NB4 (cell line): ENCODE measurements at regions not wholly inside any gene's neighbourhood (a gene's known extent, or its start where the extent isn't known, plus 50 kb on each side); places are given as distances from the start of the nearest gene placed in this dataset.

ENCODE experiments used
- POLR2A ChIP-seq: IDR thresholded peaks from 2 replicates; pipeline ENCODE4 v1.6.1; 2011; ENCODE audit warnings: mild to moderate bottlenecking; ENCODE audit not compliant: insufficient read length; ENCODE audit errors: extremely low read depth
- TF ChIP-seq, protein P1 (sequence below): IDR thresholded peaks from 2 replicates; pipeline ENCODE4 v1.6.1; 2011; ENCODE audit warnings: low read depth, low read length
- TF ChIP-seq, protein P2 (sequence below): IDR thresholded peaks from one replicate; pipeline ENCODE4 v1.5.1; 2012; ENCODE audit warnings: low read depth, low read length

DNA sequence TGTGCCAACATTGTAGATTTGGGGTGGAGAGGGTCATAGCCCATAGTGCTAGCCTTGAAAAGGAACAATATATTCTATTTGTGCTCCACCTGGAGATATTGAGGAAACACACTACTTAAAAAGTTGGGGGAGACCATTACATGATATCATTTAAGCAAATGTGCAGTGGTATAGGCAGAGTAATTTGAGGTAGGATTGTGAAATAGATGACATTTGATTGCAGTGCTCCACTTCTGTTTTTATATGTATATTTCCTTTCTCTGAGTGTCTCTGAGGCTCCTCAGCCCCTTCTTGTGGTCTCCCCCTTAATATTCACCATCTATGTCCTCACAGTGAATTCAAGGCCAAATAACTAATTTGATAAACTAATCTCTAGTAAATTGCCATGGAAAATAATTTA lies 85.6 kb upstream of the NMU start:
- TF ChIP-seq, protein P1, sequence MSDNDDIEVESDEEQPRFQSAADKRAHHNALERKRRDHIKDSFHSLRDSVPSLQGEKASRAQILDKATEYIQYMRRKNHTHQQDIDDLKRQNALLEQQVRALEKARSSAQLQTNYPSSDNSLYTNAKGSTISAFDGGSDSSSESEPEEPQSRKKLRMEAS: no peak
- no peak for TF ChIP-seq POLR2A
- TF ChIP-seq, protein P2, sequence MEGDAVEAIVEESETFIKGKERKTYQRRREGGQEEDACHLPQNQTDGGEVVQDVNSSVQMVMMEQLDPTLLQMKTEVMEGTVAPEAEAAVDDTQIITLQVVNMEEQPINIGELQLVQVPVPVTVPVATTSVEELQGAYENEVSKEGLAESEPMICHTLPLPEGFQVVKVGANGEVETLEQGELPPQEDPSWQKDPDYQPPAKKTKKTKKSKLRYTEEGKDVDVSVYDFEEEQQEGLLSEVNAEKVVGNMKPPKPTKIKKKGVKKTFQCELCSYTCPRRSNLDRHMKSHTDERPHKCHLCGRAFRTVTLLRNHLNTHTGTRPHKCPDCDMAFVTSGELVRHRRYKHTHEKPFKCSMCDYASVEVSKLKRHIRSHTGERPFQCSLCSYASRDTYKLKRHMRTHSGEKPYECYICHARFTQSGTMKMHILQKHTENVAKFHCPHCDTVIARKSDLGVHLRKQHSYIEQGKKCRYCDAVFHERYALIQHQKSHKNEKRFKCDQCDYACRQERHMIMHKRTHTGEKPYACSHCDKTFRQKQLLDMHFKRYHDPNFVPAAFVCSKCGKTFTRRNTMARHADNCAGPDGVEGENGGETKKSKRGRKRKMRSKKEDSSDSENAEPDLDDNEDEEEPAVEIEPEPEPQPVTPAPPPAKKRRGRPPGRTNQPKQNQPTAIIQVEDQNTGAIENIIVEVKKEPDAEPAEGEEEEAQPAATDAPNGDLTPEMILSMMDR: no peak
